ENCODE measurements at regions not wholly inside any gene's neighbourhood (a gene's known extent, or its start where the extent isn't known, plus 50 kb on each side); places are given as distances from the start of the nearest gene placed in this dataset.

- TF ChIP-seq CTCF (IDR thresholded peaks at IDR 0.05; ENCODE audit: low read depth, low read length, missing input control), result no peak
- TF ChIP-seq ZBTB33 (IDR thresholded peaks at IDR 0.05), result no peak
Measured at GRCh38 chr12:124678421-124678893, 111.0 kb upstream of the NCOR2 start (continued).

- H3K4me1 ChIP-seq (ENCODE audit: control insufficient read depth in 4 of 4, insufficient read depth in 4 of 4, low read length in 3 of 4), result peaks cover 29 to 63% (median 43%) of the 10 kb centered on the region in 4 donors
- H3K9ac ChIP-seq (ENCODE audit: low read depth in 1 of 2, low read length in 2 of 2), result peak overlapping the region in 1 of 2 donors; percentile 10
- no peaks in the 10 kb centered on the region for H3K9me3 ChIP-seq (ENCODE audit: control insufficient read depth in 4 of 4, low read length in 3 of 4)
- no peak overlapping the region for H3K4me3 ChIP-seq (ENCODE audit: low read depth in 1 of 3, low read length in 3 of 3)
- H3K27ac ChIP-seq (ENCODE audit: low read depth in 1 of 2, low read length in 2 of 2), result peak overlapping the region in 1 of 2 donors; percentile 7
- no peak for DNase-seq (ENCODE audit: low spot score)
- no peaks in the 10 kb centered on the region for H3K27me3 ChIP-seq (ENCODE audit: control insufficient read depth in 4 of 4, insufficient read depth in 4 of 4, low read length in 3 of 4)
- no peaks in the 10 kb centered on the region for H3K36me3 ChIP-seq (ENCODE audit: control insufficient read depth in 4 of 4, insufficient read depth in 3 of 4, low read depth in 1 of 4, low read length in 3 of 4)
- 88% methylated on average over 21 of the region's 21 CpGs for WGBS
- no peak for TF ChIP-seq CTCF (IDR thresholded peaks at IDR 0.05; ENCODE audit: low read depth, low read length, missing input control)
- TF ChIP-seq NR2F2 (IDR thresholded peaks at IDR 0.05), result no peak
- TF ChIP-seq HNF4A (conservative IDR thresholded peaks at IDR 0.05), result no peak
- TF ChIP-seq RXRA (IDR thresholded peaks at IDR 0.05), result no peak
- no peak for TF ChIP-seq EGR1 (IDR thresholded peaks at IDR 0.05; ENCODE audit: low read depth in 2 of 2)
- TF ChIP-seq MAX (IDR thresholded peaks at IDR 0.05), result no peak
- TF ChIP-seq REST (IDR thresholded peaks at IDR 0.05), result no peak
- no peak for TF ChIP-seq JUND (IDR thresholded peaks at IDR 0.05)
- no peak for TF ChIP-seq FOXA2 (IDR thresholded peaks at IDR 0.05)
- no peak for TF ChIP-seq RAD21 (IDR thresholded peaks at IDR 0.05)
- TF ChIP-seq ATF3 (IDR thresholded peaks at IDR 0.05), result no peak
Measured at GRCh38 chr12:124677552-124678356, 110.3 kb upstream of the NCOR2 start.

All from liver (tissue), 8 donors.